GM19035 (cell line): ENCODE measurements at regions not wholly inside any gene's neighbourhood (a gene's known extent, or its start where the extent isn't known, plus 50 kb on each side); places are given as distances from the start of the nearest gene placed in this dataset.
"Not testable (repeated sequence)": the region's sequence is repeated elsewhere in the genome, so short reads cannot be mapped to it uniquely, and the experiment has no call there.

Experiments
- ATAC-seq: cut with Tn5 transposase; IDR thresholded peaks from one replicate; pipeline ENCODE4 v1.9.1; 2021; ENCODE audit not compliant: unreplicated experiment

DNA sequence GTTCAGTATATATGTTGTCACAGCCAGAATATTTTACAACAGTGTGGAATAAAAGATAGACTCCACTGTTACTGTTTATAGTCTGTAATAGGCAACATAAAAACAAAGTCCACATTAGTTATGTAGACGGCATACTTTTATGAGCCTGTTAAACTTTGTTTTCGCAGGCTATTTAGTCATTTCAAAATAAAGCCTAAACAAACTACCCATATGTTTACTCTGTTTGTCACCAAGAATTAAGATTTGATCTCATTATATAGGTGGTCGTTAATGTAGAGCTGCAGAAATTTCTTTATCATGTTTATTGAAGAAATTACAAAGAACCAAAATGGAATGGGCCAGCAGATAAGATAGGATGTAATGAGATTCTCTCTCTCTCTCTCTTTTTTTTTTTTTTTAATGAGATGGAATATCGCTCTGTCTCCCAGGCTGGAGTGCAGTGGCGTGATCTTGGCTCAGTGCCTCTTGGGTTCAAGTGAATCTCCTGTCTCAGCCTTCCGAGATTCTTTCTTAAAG, 943.8 kb upstream of the SOX9 start:
- no peak for ATAC-seq

DNA sequence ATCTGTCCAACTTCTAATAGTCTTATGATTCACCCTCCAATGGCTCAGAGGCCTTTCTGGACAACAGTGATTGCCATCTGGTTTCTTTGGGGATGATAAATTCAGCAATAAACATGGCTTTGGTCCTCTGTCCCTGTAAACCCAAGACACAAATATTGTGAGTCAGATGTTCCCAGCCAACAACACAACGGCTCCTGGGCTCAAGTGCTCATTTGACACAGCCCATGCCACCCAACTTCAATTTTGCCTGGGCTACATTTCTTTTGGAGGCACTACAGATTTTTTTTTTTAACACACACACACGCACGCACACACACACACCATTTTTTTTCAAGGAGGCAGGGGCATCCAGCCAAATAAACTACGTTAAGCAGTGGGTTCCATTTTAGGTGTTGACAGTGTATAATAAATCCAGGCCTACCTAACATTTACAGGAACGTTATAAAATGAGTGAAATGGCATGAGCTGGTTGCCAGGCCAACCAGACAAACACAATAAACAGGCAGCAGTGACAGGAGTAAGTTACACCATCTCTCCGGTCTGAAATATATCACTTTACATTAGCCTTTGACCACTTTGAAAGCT, 939.9 kb upstream of the SOX9 start:
- ATAC-seq, result no peak

DNA sequence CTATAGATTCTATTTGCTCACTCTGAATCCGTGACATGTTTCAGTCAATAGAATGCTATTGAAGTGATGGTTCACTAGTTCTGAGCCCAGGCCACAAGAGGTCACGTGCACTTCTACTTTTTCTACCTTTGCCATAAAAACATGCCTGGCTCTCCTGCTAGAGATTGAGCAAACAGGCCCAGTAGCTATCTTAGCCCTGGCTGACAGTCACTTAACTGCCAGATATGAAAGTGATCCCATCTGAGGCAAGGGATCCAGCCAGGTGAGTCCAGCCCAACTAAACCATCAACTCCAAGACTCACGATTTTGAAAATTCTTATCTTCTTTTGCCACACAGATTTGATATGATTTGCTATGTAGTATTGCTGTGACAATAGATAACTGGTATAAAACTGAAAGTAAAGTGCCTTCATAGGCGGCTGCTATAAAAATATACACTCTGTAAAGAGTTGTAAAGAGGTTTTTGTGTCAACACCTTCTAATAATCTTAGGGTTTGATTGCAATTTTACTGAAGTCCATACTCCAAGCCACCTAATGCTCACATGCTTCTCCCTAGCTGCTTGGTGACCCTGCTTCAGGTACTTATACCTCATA, 937.7 kb upstream of the SOX9 start:
- ATAC-seq, result no peak

DNA sequence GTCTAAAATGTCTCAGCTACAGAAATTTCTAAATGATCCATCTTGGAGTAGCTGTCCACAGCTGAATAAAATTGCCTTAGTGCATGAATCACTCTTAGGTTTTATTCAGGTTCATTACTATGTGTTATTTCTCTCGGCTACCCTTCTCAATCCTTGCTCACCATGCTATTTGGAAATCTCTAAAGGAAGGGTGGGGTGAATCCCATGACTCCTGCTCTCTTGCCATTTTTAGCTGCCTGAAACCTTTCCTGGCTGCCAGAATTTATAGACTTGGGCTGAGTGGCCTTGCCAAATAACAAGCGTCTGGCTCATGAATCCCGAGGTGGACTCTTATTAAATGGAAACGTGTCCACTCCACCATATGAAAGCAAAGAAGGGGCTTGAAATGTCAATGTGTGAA, 936.1 kb upstream of the SOX9 start:
- ATAC-seq, result no peak

DNA sequence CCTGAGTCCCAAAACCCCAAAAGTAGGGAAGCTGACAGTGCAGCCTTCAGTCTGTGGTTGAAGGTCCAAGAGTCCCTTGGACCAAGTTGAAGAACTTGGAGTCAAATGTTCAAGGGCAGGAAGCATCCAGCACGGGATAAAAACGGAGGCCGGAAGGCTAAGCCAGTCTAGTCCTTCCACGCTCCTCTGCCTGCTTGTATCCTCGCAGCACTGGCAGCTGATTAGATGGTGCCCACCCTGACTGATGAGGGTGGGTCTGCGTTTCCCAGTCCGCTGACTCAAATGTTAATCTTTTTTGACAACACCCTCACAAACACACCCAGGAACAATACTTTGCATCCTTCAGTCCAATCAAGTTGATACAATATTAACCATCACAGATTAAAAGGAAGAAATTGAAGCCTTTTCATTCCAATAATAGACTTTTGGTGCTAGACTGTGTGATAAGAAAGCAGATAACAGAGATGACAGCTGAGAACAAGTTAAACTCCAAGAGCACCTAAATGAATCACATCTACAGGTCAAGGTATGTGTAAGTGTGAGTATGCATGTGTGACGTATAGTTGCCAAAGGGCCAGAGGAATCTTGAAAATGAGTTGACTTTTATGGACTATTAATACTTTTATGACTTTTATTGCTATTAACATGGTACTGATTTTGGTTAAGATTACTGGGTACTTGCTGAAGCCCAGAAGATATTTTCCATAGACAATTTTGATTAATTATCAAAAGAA, 933.5 kb upstream of the SOX9 start:
- ATAC-seq, result no peak

DNA sequence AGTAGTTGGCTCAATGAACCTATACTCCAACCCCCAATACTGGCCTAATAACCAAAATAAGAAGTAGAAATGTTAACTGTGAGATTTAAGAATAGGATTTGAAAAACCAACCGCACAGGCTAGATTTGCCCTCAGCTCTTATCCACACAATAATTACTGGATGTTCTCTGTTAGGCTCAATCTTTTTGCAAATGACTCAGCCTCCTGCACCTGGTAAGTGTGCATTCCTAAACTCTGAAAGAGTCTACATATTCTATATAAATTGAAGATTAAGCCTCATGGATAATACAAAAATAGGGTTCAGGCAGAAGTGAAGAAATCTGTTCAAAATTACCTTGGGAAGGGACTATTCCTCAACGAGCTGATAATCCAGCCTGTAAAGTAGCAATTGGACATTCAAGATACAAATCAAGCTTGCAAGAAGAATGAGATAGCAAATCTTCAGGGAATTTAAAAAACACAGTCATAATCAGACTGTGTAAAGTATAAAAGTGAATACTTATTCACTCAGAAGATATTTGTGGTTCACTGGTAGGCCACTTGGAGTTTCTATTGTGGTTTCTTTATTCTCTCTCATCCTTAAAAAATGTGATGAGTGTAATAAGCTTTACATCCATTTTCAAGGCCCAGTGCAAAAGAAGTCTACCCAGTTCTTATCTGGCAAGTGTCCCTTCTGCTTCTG, 931.9 kb upstream of the SOX9 start:
- ATAC-seq, result no peak

DNA sequence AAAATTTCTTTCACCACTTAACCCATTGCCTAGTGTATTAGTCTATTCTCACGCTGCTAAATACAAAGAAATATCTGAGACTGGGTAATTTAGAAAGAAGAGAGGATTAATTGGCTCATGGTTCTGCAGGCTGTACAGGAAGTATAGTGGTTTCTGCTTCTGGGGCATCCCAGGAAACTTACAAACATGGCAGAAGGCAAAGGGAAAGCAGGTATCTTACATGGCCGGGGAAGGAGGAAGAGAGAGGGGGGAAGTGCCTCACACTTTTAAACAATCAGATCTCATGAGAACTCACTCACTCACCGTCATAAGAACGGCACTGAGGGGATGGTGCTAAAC, 931.4 kb upstream of the SOX9 start:
- ATAC-seq, result no peak

DNA sequence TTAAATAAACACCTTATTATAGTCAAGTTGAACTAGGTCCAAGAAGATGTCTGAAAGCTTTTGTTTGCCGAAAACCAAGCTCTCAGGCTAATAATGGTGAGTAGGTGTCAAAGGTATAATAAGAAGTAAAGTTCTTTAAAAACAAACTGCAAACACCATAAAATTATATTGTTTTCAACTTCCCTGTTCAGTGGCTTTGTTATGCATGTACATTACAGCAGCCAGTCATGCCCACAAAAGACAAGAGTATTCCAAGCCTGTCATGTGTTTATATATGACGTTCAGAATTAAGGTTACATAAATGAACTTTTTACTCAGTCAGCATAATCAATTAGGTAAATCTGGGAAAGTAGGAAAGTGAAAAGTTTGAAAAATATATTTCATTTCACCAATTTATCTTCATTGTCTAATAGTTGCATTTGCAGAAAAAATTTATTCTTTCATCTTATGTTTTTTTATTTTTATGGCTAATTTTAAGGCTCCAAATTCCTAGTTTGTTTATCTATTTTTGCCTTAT, 928.7 kb upstream of the SOX9 start:
- no peak for ATAC-seq

DNA sequence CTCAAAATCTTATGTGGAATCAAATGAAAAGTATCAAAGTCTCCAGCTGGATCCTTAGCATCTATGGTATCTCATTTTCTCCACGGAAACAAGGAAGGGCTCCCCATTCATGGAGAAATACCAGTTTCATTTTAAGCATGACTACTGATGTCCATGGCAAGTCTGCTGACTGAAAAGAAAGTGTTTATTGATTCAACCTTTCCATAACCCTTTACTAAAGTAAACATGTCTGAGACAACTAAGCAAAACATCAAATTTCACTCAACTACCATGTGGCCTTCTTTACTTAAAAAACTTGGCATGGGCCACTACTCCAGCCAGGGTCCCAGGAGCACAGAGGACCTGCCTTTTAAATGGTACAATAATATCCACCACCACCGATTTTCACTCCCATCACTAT, 928.0 kb upstream of the SOX9 start:
- no peak for ATAC-seq

DNA sequence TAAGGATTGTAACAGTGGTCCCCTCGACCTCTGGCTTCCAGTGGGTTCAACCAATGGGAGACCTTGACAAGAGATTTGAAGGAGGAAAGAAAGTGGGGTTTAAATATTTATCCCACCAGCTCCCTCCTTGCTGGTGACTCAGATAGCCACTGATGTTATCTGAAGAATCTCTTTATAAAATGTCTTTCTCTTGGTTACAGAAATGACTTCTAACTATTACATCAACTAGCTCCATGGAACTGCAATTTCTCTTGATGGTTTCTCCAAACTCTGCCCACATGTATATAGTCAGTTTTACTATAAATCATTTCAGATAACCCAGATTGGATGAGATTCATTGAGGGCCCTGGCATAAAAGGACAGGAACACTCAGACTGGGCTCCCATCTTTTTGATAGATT, 920.2 kb upstream of the SOX9 start:
- no peak for ATAC-seq

DNA sequence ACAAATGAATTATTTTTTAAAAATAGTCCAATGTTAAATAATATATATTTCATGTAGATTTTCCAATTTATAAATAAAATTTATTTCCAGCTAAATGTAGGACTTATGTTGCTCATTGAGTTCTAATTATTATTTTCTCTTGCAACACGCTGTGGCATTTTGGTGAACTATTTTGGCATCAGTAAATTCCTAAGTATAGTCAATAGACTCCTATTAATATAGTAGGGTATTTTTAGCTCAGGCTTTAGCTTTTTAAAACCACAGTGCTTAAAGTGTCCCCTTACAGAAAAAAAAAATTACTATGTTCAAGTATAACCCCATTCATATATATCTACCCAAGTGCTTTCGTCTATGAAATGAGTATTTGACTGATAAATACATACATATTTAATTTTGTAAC, 919.2 kb upstream of the SOX9 start:
- ATAC-seq, result no peak

DNA sequence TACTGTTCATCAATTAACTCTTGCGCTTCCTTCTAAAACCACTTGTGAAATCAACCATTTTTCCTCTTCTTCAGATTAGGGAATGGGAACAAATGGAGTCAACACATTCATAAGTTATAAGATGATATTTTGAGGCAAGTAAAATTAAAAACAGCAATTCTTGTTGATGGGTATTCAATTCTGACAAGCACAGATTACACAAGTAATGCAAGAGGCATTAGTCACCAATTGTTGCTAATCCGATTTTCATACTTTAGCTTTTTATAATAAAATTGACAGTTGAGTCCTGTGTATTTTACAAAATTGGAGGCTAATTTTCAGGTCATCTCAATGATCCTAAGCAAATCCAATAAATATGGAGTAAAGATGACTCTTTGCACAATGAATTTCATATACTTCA, 918.4 kb upstream of the SOX9 start:
- ATAC-seq, result no peak

DNA sequence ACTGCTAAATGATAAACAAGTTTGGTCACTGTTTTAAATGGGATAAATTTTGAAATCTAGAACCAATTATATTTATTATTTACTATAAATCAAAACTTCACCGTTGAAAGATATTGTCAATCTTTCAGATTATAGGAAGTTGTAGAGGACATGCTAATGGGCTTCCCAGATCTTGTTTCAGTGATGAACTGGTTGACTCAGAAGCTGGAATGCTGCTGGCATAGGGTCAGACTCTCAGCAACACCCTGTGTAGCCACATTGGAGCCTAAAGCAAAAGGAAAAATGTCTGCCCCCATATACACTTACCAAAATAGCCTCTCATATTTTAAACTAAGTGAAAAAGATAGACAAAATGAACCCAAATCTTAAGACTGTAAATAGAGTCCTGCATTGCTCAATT, 916.9 kb upstream of the SOX9 start:
- no peak for ATAC-seq

DNA sequence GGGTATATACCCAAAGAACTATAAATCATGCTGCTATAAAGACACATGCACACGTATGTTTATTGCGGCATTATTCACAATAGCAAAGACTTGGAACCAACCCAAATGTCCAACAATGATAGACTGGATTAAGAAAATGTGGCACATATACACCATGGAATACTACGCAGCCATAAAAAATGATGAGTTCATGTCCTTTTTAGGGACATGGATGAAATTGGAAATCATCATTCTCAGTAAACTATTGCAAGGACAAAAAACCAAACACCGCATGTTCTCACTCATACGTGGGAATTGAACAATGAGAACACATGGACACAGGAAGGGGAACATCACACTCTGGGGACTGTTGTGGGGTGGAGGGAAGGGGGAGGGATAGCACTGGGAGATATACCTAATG, 914.9 kb upstream of the SOX9 start:
- not testable (repeated sequence) for ATAC-seq

DNA sequence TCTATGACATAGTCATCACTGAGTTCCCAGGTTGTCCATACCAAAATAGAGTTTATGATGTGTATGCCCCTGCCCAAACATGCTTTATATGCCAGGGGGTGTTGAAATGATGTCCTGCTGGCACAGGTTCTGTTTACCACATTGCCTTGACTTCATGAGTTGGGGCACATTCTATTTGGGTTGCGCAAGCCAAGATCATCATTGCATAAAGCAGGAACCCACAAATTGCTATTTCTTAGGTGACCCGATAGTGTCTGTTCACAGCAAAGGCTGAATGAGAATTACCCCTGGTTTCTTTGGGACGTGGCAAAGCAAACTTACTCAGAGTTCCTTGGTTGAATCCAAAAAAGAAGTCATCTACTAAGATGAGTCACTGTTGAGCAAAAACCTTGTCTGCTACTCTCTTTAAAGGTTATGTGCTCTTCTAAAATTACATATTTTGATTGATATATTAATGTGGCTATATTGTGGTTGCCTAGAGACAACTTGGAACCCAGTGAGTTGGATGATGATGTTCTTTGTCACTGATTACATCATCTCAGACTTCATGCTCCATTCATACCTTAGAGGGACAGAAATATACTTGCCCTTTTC, 912.6 kb upstream of the SOX9 start:
- no peak for ATAC-seq

DNA sequence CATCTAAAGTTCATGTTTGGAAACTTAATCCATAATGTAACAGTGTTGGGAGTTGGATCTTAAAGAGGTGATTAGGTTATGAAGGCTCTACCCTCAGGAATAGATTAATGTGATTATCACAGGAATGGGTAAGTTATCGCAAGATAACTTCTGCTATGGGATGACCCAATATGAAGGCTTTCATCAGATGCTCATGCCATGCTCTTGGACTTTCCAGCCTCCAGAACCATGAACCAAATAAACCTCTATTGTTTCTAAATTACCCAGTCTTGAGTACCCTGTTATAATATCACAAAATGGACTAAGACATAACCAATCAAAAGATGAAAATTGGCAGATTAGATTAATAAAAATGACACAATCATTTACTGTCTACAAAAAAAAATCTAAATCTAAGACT, 906.9 kb upstream of the SOX9 start:
- no peak for ATAC-seq

DNA sequence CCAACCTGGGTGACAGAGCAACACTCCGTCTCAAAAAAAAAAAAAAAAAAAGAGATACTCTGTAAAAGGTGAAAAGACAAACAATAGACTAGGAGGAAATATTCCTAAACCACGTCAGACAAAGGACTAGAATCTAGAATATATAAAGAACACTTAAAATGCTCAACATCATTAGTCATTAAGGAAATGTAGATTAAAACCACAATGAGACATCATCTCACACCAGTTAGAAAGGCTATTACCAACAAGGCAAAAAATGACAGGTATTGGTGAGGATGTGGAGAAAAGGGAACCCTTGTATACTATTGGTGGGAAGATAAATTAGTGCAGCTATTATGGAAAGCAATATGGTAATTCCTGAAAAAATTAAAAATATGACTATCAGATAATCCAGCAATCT, 903.1 kb upstream of the SOX9 start:
- no peak for ATAC-seq

DNA sequence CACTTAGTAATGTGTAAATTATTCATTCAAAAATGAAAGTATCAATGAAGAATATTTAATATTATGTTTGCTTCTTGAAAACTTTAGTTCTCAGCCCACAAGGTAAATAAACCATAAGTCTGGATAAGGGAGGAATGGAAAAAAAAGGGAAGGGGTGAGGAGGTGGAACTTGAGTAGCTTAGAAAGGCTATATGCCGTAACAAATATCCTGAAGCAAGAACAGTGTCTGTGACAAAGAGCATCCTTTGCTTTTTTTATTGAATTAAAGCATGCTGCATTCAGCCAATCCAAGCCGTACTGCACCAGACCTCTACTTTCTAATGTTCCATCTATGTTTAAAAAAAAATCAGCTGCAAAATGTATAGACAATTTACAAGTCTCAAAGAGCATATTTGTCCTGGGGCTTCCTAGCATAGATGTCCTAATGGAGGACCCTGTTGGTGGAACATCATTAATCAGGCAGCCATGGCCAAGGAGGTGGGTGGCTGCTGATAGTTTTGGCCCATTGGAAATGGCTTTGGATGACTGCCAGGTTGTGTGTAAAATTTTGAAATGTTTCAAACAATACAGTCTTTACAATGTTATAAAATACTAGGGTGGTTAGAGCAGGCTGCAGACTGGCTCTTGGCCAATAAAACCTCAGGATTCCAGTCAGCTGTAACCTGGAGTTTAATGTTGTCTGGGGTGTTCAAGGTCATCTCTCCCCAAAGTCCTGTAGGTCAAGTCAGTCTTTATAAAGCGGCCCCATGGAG, 895.8 kb upstream of the SOX9 start:
- ATAC-seq, result no peak

DNA sequence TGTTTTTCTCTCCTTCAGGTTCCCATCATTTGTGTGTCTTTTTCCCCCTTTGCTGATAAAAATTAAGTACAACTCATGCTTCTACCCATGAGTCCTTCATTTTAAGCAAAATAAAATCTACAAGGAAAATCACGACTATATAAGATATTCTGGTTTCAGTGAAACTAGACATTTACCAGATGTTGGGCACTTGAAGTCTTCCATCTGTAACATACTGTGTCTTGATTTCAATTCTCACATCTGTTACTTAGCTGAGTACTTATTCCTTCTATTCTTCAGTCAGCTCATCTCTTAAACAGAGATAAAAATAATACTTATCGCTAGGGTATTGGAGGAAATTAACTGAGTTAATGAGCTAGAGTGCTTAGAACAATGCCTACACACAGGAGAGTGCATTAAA, 893.0 kb upstream of the SOX9 start:
- no peak for ATAC-seq

DNA sequence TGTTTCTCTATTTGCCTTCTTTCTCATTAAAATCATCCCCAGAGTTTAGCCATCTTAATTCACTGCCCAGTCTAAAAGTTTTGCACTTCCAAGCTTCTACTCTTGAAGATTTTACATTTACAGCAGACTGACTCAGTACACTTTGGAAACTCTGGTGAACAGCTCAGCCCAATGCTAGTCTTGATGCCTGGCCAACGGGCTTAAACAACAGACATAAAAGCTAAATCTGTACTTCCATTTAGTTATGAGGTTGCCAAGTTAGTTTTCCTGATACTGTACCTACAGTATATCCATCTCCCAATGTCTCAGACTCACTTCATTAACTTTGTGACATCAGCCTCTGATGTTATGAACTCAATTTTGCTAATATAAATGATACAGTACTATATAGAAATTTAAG, 891.8 kb upstream of the SOX9 start:
- ATAC-seq, result no peak
